ENCODE measurements at regions not wholly inside any gene's neighbourhood (a gene's known extent, or its start where the extent isn't known, plus 50 kb on each side); places are given as distances from the start of the nearest gene placed in this dataset.

DNA sequence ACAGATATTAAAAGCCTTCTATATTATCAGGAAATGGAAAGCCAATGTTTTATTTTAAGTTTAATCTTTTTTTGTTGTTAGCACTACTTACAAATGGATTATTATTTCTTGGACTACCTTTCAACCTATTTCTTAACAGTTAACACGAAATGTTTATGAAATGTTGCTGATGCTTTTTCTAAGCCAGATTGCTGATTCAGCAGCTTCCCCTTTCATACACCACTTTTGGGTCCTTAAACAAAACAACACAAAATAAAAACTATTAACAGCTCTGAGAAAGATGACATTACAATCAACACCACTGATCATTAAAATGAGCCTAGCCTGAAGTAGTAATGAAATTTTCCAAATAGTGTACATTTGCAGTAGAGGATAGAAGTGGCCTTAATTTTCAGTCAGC is 99.2 kb upstream of the VEPH1 start:
- no peaks in the 10 kb centered on the region for H4K20me1 ChIP-seq (ENCODE audit: insufficient read depth)
- RAD21 ChIA-PET (ENCODE audit: low non-redundant PET in 1 of 2, low total read pairs in 2 of 2, uncharacterized antibody in 2 of 2, unreplicated experiment in 2 of 2) = no interaction called here
- H3K36me3 ChIP-seq (ENCODE audit: control insufficient read depth in 1 of 2, insufficient read depth in 2 of 2, low read length in 2 of 2) = no peaks in the 10 kb centered on the region
- H3K4me2 ChIP-seq (ENCODE audit: low read length) = no peak overlapping the region
- intact Hi-C loops (cut with micrococcal nuclease) = loop anchor here (10.0 kb wide), 1 partner anchor 1182 kb away; no protein-coding TSS in a partner anchor
- no peaks in the 10 kb centered on the region for H3K79me2 ChIP-seq (ENCODE audit: insufficient read depth, low read length)
- H3K27me3 ChIP-seq (ENCODE audit: insufficient read depth, low read length) = no peaks in the 10 kb centered on the region
- DNase-seq (ENCODE audit: low read depth, low spot score) (no peak), ATAC-seq (no peak)
- H3K27ac ChIP-seq (ENCODE audit: low read depth, low read length) = no peak overlapping the region
- no peak overlapping the region for H2AFZ ChIP-seq (ENCODE audit: low read depth, low read length, poor library complexity, severe bottlenecking)
- TF ChIP-seq, protein P1, sequence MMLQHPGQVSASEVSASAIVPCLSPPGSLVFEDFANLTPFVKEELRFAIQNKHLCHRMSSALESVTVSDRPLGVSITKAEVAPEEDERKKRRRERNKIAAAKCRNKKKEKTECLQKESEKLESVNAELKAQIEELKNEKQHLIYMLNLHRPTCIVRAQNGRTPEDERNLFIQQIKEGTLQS (IDR thresholded peaks at IDR 0.05) = no peak
- TF ChIP-seq SIN3A (IDR thresholded peaks at IDR 0.05; ENCODE audit: low read depth) (no peak), POLR2A (IDR thresholded peaks at IDR 0.05; ENCODE audit: borderline replicate concordance, extremely low read depth, insufficient read depth, insufficient read length) (no peak)
- TF ChIP-seq, protein P2, sequence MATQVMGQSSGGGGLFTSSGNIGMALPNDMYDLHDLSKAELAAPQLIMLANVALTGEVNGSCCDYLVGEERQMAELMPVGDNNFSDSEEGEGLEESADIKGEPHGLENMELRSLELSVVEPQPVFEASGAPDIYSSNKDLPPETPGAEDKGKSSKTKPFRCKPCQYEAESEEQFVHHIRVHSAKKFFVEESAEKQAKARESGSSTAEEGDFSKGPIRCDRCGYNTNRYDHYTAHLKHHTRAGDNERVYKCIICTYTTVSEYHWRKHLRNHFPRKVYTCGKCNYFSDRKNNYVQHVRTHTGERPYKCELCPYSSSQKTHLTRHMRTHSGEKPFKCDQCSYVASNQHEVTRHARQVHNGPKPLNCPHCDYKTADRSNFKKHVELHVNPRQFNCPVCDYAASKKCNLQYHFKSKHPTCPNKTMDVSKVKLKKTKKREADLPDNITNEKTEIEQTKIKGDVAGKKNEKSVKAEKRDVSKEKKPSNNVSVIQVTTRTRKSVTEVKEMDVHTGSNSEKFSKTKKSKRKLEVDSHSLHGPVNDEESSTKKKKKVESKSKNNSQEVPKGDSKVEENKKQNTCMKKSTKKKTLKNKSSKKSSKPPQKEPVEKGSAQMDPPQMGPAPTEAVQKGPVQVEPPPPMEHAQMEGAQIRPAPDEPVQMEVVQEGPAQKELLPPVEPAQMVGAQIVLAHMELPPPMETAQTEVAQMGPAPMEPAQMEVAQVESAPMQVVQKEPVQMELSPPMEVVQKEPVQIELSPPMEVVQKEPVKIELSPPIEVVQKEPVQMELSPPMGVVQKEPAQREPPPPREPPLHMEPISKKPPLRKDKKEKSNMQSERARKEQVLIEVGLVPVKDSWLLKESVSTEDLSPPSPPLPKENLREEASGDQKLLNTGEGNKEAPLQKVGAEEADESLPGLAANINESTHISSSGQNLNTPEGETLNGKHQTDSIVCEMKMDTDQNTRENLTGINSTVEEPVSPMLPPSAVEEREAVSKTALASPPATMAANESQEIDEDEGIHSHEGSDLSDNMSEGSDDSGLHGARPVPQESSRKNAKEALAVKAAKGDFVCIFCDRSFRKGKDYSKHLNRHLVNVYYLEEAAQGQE (IDR thresholded peaks at IDR 0.05; ENCODE audit: low read depth) = no peak
- TF ChIP-seq, protein P3, sequence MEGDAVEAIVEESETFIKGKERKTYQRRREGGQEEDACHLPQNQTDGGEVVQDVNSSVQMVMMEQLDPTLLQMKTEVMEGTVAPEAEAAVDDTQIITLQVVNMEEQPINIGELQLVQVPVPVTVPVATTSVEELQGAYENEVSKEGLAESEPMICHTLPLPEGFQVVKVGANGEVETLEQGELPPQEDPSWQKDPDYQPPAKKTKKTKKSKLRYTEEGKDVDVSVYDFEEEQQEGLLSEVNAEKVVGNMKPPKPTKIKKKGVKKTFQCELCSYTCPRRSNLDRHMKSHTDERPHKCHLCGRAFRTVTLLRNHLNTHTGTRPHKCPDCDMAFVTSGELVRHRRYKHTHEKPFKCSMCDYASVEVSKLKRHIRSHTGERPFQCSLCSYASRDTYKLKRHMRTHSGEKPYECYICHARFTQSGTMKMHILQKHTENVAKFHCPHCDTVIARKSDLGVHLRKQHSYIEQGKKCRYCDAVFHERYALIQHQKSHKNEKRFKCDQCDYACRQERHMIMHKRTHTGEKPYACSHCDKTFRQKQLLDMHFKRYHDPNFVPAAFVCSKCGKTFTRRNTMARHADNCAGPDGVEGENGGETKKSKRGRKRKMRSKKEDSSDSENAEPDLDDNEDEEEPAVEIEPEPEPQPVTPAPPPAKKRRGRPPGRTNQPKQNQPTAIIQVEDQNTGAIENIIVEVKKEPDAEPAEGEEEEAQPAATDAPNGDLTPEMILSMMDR (IDR thresholded peaks at IDR 0.05 in 2 of 3, conservative IDR thresholded peaks at IDR 0.05 in 1 of 3; ENCODE audit: borderline replicate concordance in 1 of 3, insufficient read depth in 1 of 3, low read depth in 2 of 3, low read length in 2 of 3) = no peak
- TF ChIP-seq, protein P4, sequence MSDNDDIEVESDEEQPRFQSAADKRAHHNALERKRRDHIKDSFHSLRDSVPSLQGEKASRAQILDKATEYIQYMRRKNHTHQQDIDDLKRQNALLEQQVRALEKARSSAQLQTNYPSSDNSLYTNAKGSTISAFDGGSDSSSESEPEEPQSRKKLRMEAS (IDR thresholded peaks at IDR 0.05) = no peak
- POLR2A ChIA-PET = no interaction called here
- CTCF ChIA-PET = no interaction called here
- no peaks in the 10 kb centered on the region for H3K9me3 ChIP-seq (ENCODE audit: control insufficient read depth in 1 of 2, insufficient read depth in 1 of 2, low read depth in 1 of 2, low read length in 2 of 2)
- no peaks in the 10 kb centered on the region for H3K9me2 ChIP-seq (ENCODE audit: insufficient read depth)
- no peak overlapping the region for H3K4me3 ChIP-seq (replicated peaks in 1 of 2; ENCODE audit: low read depth in 1 of 2, low read length in 2 of 2)
- H3K9ac ChIP-seq (ENCODE audit: low read length) = no peak overlapping the region
- no TSS peak for BruUV-seq (replicated peaks)
- H3K4me1 ChIP-seq (ENCODE audit: control insufficient read depth in 1 of 2, insufficient read depth in 2 of 2, low read length in 2 of 2) = peaks cover 0 to 7% of the 10 kb centered on the region in 2 experiments; a peak in 1 of 4 replicates
